Endothelial cell of umbilical vein (primary cell): ENCODE measurements at regions not wholly inside any gene's neighbourhood (a gene's known extent, or its start where the extent isn't known, plus 50 kb on each side); places are given as distances from the start of the nearest gene placed in this dataset.

Experiments used
- FOS ChIP-seq: IDR thresholded peaks from 2 replicates; pipeline ENCODE4 v1.6.1; 2011; ENCODE audit warnings: mild to moderate bottlenecking, low read length, moderate library complexity, borderline replicate concordance; ENCODE audit not compliant: insufficient read depth
- MAX ChIP-seq: IDR thresholded peaks from 2 replicates; pipeline ENCODE4 v1.6.1; 2011; ENCODE audit not compliant: insufficient read depth, insufficient read length

DNA sequence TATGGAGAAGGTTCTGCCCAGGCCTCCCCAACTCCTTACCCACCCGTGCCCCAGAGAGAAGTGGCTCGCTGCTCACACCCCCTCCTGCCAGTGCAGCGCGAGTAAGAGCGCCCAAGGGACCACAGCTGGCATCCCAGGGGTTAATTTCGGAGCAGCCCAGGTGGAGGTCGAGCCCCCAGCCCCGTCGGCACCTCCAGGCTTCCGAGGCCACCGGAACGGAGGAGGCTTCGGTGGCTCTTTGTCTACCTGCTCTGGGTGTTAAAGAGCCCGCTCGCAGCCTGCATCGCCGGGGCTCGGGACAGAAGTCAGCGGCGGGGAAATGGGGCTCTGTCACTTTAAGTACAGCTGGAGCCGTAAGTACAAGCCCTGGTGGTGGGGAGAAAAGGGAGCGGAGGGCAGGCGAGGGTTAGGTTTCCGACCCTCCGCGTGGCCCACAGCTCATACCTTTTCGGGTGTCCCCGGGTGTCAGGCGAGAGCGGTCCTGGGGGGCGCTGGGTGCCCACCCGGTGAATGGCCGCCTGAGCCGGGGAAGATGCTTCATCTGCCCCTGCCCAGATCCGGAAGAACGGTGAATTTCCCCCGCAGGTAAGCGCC is 89.4 kb upstream of the IPO9 start:
- TF ChIP-seq FOS (no peak), MAX (no peak)
